ENCODE measurements at regions not wholly inside any gene's neighbourhood (a gene's known extent, or its start where the extent isn't known, plus 50 kb on each side); places are given as distances from the start of the nearest gene placed in this dataset.

DNA sequence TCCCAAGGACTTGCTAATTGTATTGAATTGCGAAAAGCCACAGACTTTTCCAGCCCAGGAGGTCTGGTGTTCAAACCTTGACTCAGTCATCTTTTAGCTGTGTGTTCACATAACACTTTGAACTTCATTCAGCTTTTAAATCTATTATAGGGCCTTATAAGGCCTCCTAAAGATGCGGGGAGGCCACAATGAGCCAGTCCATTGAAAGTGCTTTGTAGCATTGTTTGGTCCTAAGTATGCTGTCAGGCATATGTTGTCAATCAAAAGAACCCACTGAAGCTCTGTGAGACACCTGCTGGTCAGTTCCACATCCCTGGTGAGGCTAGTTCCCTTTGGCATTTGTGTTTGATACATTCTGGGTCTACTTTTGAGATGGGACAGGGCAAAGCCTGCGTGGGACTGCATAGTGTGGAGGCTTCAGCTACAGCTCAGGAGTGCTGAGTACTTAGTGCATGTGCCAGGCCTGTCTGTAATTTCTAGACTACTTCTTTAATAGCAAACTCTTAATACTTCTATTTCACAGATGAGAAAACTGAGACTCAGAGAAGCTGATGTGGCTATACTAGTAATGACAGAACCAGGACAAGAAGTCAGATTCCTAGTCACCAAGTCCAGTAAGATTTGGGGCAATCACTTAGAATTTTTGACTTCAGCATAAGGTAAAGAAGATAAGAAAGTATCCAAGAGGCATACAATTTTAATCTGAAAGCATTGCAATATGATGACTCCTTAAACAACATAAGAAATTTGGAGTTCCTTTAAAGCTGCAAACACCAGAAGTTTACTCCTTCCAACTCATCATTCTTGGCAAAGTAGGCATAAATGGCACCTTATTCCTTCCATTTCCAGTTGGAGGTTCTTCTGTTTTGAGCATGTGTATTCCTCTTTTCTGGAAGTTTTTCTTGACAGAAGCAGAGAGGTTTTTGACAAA is 213.0 kb downstream of the PDCD6IP start:
- no peak for TF ChIP-seq GATA1 (IDR thresholded peaks at IDR 0.05; ENCODE audit: low read depth, low read length)
- no peak for TF ChIP-seq POLR2A (IDR thresholded peaks at IDR 0.05; ENCODE audit: low read length)
- peak in 1 of 2 experiments; percentile 2 for DNase-seq

- TF ChIP-seq POLR2A (IDR thresholded peaks at IDR 0.05; ENCODE audit: low read length), result no peak
- TF ChIP-seq GATA1 (IDR thresholded peaks at IDR 0.05; ENCODE audit: low read depth, low read length), result no peak
Observed at GRCh38 chr3:34012102-34012461, 213.7 kb downstream of the PDCD6IP start.

GRCh38 chr3:34013818-34014570 is 215.6 kb downstream of the PDCD6IP start:
- TF ChIP-seq POLR2A (IDR thresholded peaks at IDR 0.05; ENCODE audit: low read length), result no peak
- TF ChIP-seq GATA1 (IDR thresholded peaks at IDR 0.05; ENCODE audit: low read depth, low read length), result no peak
- DNase-seq, result no peak

More at GRCh38 chr3:34012102-34012461, 213.7 kb downstream of the PDCD6IP start:
- DNase-seq, result no peak

DNA sequence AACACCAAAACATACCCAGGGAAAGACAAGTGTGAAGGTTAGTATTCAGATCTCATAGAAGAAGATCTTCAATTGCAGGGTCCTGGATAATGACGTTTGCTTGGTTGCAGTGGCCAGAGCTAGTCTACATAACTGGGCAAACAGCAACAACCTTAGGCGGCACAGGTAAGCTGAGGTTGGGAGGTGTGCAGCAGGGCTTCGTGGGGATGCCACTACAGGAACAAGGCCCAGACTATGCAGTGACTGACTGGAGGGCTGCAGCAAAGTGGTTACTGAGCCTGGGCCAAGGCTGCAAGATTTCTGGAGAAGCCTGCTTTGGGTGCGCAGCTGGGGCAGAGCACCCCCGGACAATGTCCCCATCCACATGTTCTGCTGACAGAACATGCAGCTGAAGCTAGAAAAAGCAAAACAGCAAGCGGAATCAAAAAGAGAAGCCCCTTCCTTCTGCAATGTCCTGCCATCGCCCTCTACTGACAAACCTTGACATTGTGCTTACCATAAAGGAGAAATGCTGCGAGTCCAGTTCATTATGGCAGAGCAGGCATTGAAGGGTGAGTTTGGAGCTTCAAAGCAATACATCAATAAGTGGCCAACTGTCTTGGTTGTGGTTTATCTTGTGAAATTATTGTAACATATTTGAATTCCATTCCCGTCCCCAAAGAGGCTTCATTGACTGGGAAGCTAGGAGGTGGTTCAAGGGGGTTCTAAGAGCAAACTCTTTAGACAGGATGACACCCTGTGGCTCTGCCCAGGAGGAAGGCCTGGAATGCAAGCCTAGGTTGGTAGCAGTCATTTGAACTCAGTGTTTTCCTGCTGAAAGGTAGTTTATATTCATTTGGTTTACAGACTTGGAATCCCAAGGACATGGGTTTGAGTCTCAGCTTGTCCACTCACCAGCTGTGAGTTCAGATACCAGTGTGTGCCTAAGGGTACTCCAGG is 217.0 kb downstream of the PDCD6IP start:
- DNase-seq, result peak; percentile 15 to 19
- no peak for TF ChIP-seq POLR2A (IDR thresholded peaks at IDR 0.05; ENCODE audit: low read length)
- no peak for TF ChIP-seq GATA1 (IDR thresholded peaks at IDR 0.05; ENCODE audit: low read depth, low read length)

DNA sequence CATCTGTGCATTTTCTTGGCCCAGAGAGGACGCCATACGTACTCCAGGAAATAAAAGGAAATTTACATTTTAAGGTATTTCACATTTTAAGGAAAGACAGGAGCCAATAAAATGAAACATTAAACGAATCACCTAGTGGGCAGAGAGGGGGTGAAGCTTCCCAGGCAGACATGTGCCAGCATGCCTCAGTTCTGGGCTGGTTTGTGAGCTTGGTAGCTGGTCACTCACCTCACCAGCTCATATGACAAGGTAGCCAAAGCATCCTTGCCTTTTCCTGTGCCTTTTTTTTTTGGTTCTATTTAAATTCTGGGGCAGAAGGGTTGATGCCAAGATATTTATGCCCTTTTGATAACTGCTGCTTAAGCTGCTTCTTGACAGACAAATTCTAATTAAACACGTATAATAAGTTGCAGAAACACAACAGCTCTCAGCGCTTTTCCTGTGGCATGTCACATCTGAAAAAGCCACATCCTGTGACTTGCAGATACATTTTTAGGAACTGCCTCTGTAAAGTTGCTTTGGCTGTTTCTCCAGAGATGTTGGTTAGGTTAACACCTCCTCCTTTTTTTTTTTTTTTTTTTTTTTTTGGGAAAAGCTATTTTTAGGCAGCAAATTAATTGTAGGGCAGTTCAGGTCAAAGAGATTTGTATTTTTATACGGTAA is 218.6 kb downstream of the PDCD6IP start:
- TF ChIP-seq POLR2A (IDR thresholded peaks at IDR 0.05; ENCODE audit: low read length), result no peak
- no peak for TF ChIP-seq GATA1 (IDR thresholded peaks at IDR 0.05; ENCODE audit: low read depth, low read length)
- no peak for DNase-seq

DNA sequence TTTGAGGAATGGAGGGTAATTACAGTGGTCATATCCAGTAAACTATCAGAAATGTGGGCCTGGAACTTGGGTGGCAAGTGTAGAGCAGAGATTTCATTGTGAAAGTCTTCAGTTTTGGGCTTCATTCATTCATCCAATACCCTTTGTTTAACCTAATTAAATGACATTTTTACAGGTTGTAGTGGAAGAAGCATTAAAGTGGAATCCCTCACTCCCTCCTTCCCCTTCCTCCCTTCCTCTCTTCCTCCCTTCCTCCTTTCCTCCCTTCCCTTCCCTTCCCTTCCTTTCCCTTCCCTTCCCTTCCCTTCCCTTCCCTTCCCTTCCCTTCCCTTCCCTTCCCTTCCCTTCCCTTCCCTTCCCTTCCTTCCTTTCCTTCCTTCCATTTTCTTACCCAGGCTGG is 219.3 kb downstream of the PDCD6IP start:
- DNase-seq, result no peak
- no peak for TF ChIP-seq GATA1 (IDR thresholded peaks at IDR 0.05; ENCODE audit: low read depth, low read length)
- no peak for TF ChIP-seq POLR2A (IDR thresholded peaks at IDR 0.05; ENCODE audit: low read length)

- TF ChIP-seq GATA1 (IDR thresholded peaks at IDR 0.05; ENCODE audit: low read depth, low read length) (no peak), POLR2A (IDR thresholded peaks at IDR 0.05; ENCODE audit: low read length) (no peak)
- no peak for DNase-seq
Observed at GRCh38 chr3:34019158-34019557, 220.7 kb downstream of the PDCD6IP start.

- no peak for DNase-seq
- TF ChIP-seq GATA1 (IDR thresholded peaks at IDR 0.05; ENCODE audit: low read depth, low read length) (no peak), POLR2A (IDR thresholded peaks at IDR 0.05; ENCODE audit: low read length) (no peak)
Observed at GRCh38 chr3:34020170-34020569, 221.7 kb downstream of the PDCD6IP start.

DNA sequence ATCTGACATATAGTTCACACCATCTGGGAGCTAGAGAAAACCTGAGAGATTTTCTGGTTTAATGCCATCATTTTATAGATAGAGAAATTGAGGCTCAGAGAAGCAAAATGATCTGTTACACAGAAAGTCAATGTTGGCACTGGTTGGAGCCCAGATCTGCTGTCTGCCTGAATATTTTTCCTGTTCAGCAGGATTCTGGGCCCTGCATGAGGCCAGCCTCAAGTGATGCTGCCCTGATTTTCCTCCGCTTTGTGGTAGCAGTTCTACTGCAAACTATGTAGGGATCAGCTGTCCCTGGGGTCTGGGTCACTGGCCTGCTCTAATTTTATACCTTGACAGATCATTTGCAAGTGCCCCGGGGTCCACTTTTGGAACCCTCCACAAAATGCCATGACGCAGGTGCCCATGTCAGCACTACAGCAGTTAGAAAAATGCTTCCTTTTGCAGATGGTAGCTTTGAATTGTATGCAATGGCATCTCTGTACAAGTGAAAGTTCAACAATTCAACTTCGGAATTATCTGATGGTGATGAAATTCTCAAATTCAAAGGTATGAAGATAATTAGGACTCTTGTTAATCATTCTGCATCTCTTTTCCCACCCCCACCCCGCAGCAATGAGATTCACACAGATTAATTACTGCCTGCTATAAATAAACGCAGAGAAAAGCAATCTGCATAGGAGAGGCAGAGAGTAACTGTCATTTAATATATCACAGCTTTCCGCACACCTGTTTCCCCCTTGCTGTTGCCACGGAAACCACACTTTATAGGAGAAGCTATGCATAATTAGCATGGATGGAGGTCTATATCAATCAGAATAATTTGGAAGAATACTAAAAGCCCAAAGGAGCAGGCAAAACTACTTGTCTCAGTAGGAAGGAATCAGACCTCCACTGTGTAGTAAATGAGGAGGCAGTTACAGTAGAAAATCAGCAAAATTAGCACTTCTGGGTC is 222.6 kb downstream of the PDCD6IP start:
- TF ChIP-seq GATA1 (IDR thresholded peaks at IDR 0.05; ENCODE audit: low read depth, low read length) (no peak), POLR2A (IDR thresholded peaks at IDR 0.05; ENCODE audit: low read length) (no peak)
- no peak for DNase-seq

- no peak for TF ChIP-seq POLR2A (IDR thresholded peaks at IDR 0.05; ENCODE audit: low read length)
- TF ChIP-seq GATA1 (IDR thresholded peaks at IDR 0.05; ENCODE audit: low read depth, low read length), result no peak
- DNase-seq, result no peak
Observed at GRCh38 chr3:34022147-34022546, 223.7 kb downstream of the PDCD6IP start.

GRCh38 chr3:34024447-34025240 is 226.2 kb downstream of the PDCD6IP start:
- DNase-seq, result no peak
- no peak for TF ChIP-seq GATA1 (IDR thresholded peaks at IDR 0.05; ENCODE audit: low read depth, low read length)
- TF ChIP-seq POLR2A (IDR thresholded peaks at IDR 0.05; ENCODE audit: low read length), result no peak
